Tibial nerve (tissue), 4 donors: ENCODE measurements at regions not wholly inside any gene's neighbourhood (a gene's known extent, or its start where the extent isn't known, plus 50 kb on each side); places are given as distances from the start of the nearest gene placed in this dataset.

ENCODE experiments used
- DNase-seq, 2 donors: peaks; one replicate each; pipeline ENCODE4 v3.0.0-alpha.2; 2019; ENCODE audit warnings: low spot score in 2 of 2
- H3K27ac ChIP-seq, 4 donors: fragments of 200-600 bp; sonication (generic) in 3 of 4; one replicate each; pipeline ENCODE4 v1.5.1; 2017 to 2019; ENCODE audit warnings: mild to moderate bottlenecking in 1 of 4
- H3K27me3 ChIP-seq, 2 donors: fragments of 200-600 bp; sonication (generic) in 1 of 2; one replicate each; pipeline versions ENCODE4 v1.5.1 to v1.6.0; 2017 to 2019
- H3K36me3 ChIP-seq, 3 donors: fragments of 200-600 bp; sonication (generic); one replicate each; pipeline ENCODE4 v1.5.1; 2018 to 2019
- H3K4me1 ChIP-seq, 4 donors: fragments of 200-600 bp; sonication (generic) in 3 of 4; one replicate each; pipeline ENCODE4 v1.5.1; 2017 to 2019
- H3K4me3 ChIP-seq, 4 donors: fragments of 200-600 bp; sonication (generic) in 3 of 4; one replicate each; pipeline ENCODE4 v1.5.1; 2017 to 2019; ENCODE audit warnings: mild to moderate bottlenecking in 1 of 4, moderate library complexity in 1 of 4
- H3K9me3 ChIP-seq, 4 donors: fragments of 200-600 bp; sonication (generic) in 3 of 4; one replicate each; pipeline ENCODE4 v1.5.1; 2017 to 2019
- EP300 ChIP-seq, 2 donors: sonication (generic); formaldehyde crosslinking; IDR thresholded peaks; one replicate each; pipeline ENCODE4 v1.6.1; 2017; ENCODE audit warnings: antibody characterized with exemption in 2 of 2, mild to moderate bottlenecking in 1 of 2
- POLR2A ChIP-seq, 2 donors: fragments of 450-650 bp; IDR thresholded peaks; one replicate each; pipeline ENCODE4 v1.6.1; 2017; ENCODE audit warnings: antibody characterized with exemption in 2 of 2, mild to moderate bottlenecking in 2 of 2, moderate library complexity in 2 of 2
- WGBS, 2 donors: methylation state at CpG; one replicate each; pipeline ENCODE4 v1.1.5; 2018; 5-methylcytosine and 5-hydroxymethylcytosine counted together
- TF ChIP-seq, protein P1 (sequence below), 5 experiments: fragments of 200-600 bp in 3 of 5; fragments of 450-650 bp in 2 of 5; sonication (generic) in 3 of 5; IDR thresholded peaks; one replicate each; pipeline ENCODE4 v1.5.1; 2016 to 2019; ENCODE audit warnings: antibody characterized with exemption in 5 of 5, mild to moderate bottlenecking in 3 of 5, moderate library complexity in 2 of 5

DNA sequence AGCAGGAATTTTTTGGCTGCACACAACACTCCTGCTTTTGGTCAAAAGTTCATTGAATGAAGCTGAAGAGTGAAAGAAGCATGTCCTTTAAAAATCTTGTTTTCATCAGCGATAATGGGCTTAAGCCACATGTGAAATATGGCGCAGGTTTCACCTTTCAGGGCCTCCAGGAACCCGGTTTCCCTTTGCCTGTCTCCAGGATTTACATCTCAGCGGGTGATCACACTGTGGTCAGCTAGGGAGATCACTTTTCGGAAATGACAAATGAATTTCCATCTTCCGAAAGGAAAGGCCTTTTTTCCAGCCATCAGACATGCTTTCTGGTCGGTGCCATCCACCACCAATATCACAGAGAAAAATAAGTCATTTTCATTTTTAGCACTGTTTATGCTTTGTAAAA, 727.1 kb upstream of the TBX3 start:
- 70 to 77% methylated on average over 7 of the region's 7 CpGs for WGBS, 2 donors
- H3K27me3 ChIP-seq, result no peaks in the 10 kb centered on the region

DNA sequence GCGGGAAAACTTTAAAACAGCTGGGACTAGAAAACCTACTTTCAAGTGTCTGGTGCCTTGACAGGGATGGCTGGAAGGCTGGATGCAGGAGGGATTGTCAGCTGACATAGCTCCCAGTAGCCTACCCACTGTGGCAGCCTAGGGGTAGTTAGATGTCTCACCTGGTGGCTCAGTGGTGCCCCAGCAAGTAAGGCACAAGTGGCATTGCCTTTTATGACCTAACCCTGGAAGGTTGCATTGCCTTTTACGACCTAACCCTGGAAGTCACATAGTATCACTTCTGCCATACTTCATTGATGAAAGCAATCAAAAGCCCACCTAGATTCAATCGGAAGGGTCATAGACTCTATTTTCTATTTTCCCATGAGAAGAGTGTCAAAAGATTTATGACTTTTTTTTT, 724.7 kb upstream of the TBX3 start:
- no peak for TF ChIP-seq POLR2A (IDR thresholded peaks at IDR 0.05)
- TF ChIP-seq EP300 (IDR thresholded peaks at IDR 0.05), result no peak
- TF ChIP-seq, protein P1, sequence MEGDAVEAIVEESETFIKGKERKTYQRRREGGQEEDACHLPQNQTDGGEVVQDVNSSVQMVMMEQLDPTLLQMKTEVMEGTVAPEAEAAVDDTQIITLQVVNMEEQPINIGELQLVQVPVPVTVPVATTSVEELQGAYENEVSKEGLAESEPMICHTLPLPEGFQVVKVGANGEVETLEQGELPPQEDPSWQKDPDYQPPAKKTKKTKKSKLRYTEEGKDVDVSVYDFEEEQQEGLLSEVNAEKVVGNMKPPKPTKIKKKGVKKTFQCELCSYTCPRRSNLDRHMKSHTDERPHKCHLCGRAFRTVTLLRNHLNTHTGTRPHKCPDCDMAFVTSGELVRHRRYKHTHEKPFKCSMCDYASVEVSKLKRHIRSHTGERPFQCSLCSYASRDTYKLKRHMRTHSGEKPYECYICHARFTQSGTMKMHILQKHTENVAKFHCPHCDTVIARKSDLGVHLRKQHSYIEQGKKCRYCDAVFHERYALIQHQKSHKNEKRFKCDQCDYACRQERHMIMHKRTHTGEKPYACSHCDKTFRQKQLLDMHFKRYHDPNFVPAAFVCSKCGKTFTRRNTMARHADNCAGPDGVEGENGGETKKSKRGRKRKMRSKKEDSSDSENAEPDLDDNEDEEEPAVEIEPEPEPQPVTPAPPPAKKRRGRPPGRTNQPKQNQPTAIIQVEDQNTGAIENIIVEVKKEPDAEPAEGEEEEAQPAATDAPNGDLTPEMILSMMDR (IDR thresholded peaks at IDR 0.05), result no peak
- no peaks in the 10 kb centered on the region for H3K36me3 ChIP-seq
- H3K4me3 ChIP-seq, result no peak overlapping the region
- H3K27ac ChIP-seq, result no peak overlapping the region
- 92 to 93% methylated on average over 3 of the region's 3 CpGs for WGBS, 2 donors
- peaks cover 0 to 7% (median 0%) of the 10 kb centered on the region in 4 donors for H3K4me1 ChIP-seq
- H3K27me3 ChIP-seq, result no peaks in the 10 kb centered on the region
- no peak for DNase-seq
- no peaks in the 10 kb centered on the region for H3K9me3 ChIP-seq

More for the DNA sequence above, 727.1 kb upstream of the TBX3 start:
- Histone ChIP-seq H3K4me1 (no peaks in the 10 kb centered on the region), H3K4me3 (no peak overlapping the region), H3K27ac (no peak overlapping the region), H3K9me3 (no peaks in the 10 kb centered on the region), H3K36me3 (no peaks in the 10 kb centered on the region)
- TF ChIP-seq POLR2A (IDR thresholded peaks at IDR 0.05) (no peak), EP300 (IDR thresholded peaks at IDR 0.05) (no peak)
- TF ChIP-seq, protein P1 (IDR thresholded peaks at IDR 0.05), result no peak
- no peak for DNase-seq

DNA sequence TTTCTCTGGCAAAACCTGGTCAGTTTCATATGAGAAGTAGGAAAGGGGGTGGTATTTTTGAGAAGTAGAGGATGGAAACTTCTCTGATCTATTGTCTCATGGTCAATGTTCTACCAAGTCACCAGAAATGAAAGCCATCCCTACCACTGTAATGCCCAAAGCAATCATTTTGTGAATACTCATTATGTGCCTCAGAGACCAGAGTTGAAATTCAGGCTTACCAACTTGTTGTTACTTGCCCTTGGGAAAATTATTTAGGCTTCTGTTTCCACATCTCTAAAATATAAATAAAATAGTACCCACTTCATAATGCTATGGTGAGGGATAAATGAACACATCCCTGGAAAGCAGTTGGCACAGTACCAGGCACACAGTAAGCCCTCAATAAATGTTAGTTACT, 723.7 kb upstream of the TBX3 start:
- no peak for TF ChIP-seq POLR2A (IDR thresholded peaks at IDR 0.05)
- TF ChIP-seq, protein P1 (IDR thresholded peaks at IDR 0.05), result no peak
- no peak for TF ChIP-seq EP300 (IDR thresholded peaks at IDR 0.05)
- Histone ChIP-seq H3K27ac (no peak overlapping the region), H3K4me3 (no peak overlapping the region), H3K27me3 (no peaks in the 10 kb centered on the region), H3K9me3 (no peaks in the 10 kb centered on the region), H3K4me1 (peaks cover 0 to 7% (median 0%) of the 10 kb centered on the region in 4 donors), H3K36me3 (no peaks in the 10 kb centered on the region)
- no peak for DNase-seq

DNA sequence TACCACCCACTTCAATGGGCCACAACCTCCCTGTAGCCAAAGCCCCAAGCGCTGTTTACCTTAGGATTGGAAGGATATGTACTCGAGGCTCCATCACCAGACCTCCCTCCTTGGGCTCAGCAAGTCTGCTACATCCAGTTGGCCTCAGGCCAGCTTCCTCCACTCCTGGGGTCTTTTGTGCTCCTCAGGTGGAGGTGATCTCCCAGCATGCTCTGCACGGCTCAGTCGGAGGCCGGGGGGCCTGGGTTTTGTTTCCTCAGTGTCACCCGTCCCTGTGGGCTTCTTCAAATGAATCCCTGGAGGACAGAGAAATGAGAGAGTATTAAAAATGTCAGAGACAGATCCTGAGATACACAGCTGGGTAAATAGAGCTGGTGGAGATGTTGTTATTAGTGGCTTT, 723.1 kb upstream of the TBX3 start:
- H3K36me3 ChIP-seq, result no peaks in the 10 kb centered on the region
- 71 to 76% methylated on average over 6 of the region's 6 CpGs for WGBS, 2 donors
- no peaks in the 10 kb centered on the region for H3K9me3 ChIP-seq
- no peak overlapping the region for H3K27ac ChIP-seq
- DNase-seq, result no peak
- H3K27me3 ChIP-seq, result no peaks in the 10 kb centered on the region
- H3K4me1 ChIP-seq, result peaks cover 0 to 7% (median 0%) of the 10 kb centered on the region in 4 donors
- TF ChIP-seq EP300 (IDR thresholded peaks at IDR 0.05) (no peak), POLR2A (IDR thresholded peaks at IDR 0.05) (no peak)
- TF ChIP-seq, protein P1 (IDR thresholded peaks at IDR 0.05), result no peak
- H3K4me3 ChIP-seq, result no peak overlapping the region

DNA sequence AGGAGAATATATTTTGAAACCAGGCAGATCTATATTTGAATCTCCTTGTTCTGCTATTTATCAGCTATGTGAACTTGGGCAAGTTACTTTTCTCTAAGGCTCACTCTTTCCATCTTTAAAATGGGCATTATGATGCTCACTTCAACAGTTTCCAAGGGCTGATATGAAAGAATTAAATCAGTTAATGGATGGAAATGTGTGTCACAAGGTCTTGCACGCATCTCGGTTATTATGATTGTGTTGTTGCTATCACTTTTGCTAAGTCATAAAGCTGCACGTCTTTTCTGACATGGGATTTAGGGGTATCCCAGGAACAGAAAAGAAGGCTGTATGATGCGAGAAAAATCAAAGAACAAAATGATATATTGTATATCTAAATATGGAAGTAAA, 721.5 kb upstream of the TBX3 start:
- no peaks in the 10 kb centered on the region for H3K9me3 ChIP-seq
- 61 to 62% methylated on average over 4 of the region's 4 CpGs for WGBS, 2 donors

More for the DNA sequence above, 721.5 kb upstream of the TBX3 start:
- TF ChIP-seq EP300 (IDR thresholded peaks at IDR 0.05), result no peak
- TF ChIP-seq POLR2A (IDR thresholded peaks at IDR 0.05), result no peak
- TF ChIP-seq, protein P1 (IDR thresholded peaks at IDR 0.05), result no peak
- Histone ChIP-seq H3K27me3 (no peaks in the 10 kb centered on the region), H3K4me1 (peaks cover 0 to 7% (median 0%) of the 10 kb centered on the region in 4 donors), H3K4me3 (no peak overlapping the region), H3K36me3 (no peaks in the 10 kb centered on the region), H3K27ac (no peak overlapping the region)
- no peak for DNase-seq
